ENCODE measurements at regions not wholly inside any gene's neighbourhood (a gene's known extent, or its start where the extent isn't known, plus 50 kb on each side); places are given as distances from the start of the nearest gene placed in this dataset.
"Not testable (repeated sequence)": the region's sequence is repeated elsewhere in the genome, so short reads cannot be mapped to it uniquely, and the experiment has no call there.

DNA sequence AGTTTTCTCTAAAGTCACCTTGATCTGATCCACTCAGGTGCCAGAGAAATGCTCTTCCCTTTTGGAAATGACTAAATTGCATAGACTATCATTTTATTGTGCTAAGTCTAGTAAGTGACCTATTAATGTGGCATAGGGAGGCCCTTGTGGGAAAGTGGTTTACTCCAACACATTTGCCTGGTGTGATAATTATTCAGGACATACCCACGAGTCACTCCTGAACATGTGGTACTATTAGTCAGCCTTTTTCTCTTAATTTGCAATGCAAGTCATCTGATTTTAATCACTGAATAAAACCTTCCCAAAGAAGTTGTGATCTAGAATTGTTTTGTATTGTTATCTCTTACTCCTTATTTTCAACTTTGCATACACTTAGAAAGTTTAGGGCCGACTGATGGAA, 148.7 kb downstream of the OR4C45 start:
- H3K27me3 ChIP-seq (ENCODE audit: insufficient read depth, low read depth, severe bottlenecking): peaks cover 6% of the 10 kb centered on the region
- no peaks in the 10 kb centered on the region for H3K36me3 ChIP-seq
- no peak overlapping the region for H3K27ac ChIP-seq
- no peaks in the 10 kb centered on the region for H3K9me3 ChIP-seq (ENCODE audit: severe bottlenecking)
- no peak for DNase-seq
- TF ChIP-seq, protein P1, sequence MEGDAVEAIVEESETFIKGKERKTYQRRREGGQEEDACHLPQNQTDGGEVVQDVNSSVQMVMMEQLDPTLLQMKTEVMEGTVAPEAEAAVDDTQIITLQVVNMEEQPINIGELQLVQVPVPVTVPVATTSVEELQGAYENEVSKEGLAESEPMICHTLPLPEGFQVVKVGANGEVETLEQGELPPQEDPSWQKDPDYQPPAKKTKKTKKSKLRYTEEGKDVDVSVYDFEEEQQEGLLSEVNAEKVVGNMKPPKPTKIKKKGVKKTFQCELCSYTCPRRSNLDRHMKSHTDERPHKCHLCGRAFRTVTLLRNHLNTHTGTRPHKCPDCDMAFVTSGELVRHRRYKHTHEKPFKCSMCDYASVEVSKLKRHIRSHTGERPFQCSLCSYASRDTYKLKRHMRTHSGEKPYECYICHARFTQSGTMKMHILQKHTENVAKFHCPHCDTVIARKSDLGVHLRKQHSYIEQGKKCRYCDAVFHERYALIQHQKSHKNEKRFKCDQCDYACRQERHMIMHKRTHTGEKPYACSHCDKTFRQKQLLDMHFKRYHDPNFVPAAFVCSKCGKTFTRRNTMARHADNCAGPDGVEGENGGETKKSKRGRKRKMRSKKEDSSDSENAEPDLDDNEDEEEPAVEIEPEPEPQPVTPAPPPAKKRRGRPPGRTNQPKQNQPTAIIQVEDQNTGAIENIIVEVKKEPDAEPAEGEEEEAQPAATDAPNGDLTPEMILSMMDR (IDR thresholded peaks at IDR 0.05; ENCODE audit: low read depth, low read length): no peak
- H3K4me3 ChIP-seq (ENCODE audit: low read depth, low read length): no peak overlapping the region

GRCh38 chr11:50182486-50182885, 149.8 kb downstream of the OR4C45 start:
- Histone ChIP-seq H3K27ac (no peak overlapping the region), H3K27me3 (ENCODE audit: insufficient read depth, low read depth, severe bottlenecking) (peaks cover 6% of the 10 kb centered on the region), H3K9me3 (ENCODE audit: severe bottlenecking) (no peaks in the 10 kb centered on the region), H3K4me3 (ENCODE audit: low read depth, low read length) (no peak overlapping the region), H3K36me3 (no peaks in the 10 kb centered on the region)
- TF ChIP-seq, protein P1 (IDR thresholded peaks at IDR 0.05; ENCODE audit: low read depth, low read length): no peak
- no peak for DNase-seq

DNA sequence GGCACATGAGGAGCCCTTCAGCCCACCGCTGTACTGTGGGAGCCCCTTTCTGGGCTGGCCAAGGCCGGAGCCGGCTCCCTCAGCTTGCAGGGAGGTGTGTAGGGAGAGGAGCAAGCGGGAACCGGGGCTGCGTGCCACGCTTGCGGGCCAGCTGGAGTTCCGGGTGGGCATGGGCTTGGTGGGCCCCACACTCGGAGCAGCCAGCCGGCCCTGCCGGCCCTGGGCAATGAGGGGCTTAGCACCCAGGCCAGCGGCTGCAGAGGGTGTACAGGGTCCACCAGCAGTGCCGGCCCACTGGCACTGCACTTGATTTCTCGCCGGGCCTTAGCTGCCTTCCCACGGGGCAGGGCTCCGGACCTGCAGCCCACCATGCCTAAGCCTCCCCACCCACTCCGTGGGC, 150.5 kb downstream of the OR4C45 start:
- not testable (repeated sequence) for H3K27ac ChIP-seq; H3K36me3 ChIP-seq; DNase-seq; H3K4me3 ChIP-seq (ENCODE audit: low read depth, low read length); H3K27me3 ChIP-seq (ENCODE audit: insufficient read depth, low read depth, severe bottlenecking); H3K9me3 ChIP-seq (ENCODE audit: severe bottlenecking)

- Histone ChIP-seq H3K36me3 (no peaks in the 10 kb centered on the region), H3K27ac (no peak overlapping the region), H3K4me3 (ENCODE audit: low read depth, low read length) (no peak overlapping the region), H3K9me3 (ENCODE audit: severe bottlenecking) (no peaks in the 10 kb centered on the region), H3K27me3 (ENCODE audit: insufficient read depth, low read depth, severe bottlenecking) (peaks cover 6% of the 10 kb centered on the region)
- TF ChIP-seq, protein P1 (IDR thresholded peaks at IDR 0.05; ENCODE audit: low read depth, low read length): no peak
- no peak for DNase-seq
Observed at GRCh38 chr11:50186146-50186545, 153.5 kb downstream of the OR4C45 start.

DNA sequence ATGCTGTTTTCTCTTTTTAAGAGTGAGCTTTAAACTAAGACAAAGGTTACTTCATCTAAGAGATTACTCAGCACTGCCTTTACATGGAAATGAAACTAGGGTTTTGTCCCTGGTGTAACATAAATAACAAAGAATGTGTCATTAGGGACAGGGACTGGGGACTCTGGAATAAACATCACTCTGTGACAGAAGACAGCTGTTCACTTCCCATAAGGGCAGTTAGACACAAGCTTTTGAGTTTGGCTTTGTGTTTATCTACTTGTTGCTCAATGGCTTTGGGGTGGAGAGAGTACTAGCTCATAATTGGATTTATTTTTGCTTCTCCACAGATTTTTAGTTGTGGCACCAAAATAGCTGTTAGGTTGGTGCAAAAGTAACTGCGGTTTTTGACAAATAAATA, 154.5 kb downstream of the OR4C45 start:
- H3K4me3 ChIP-seq (ENCODE audit: low read depth, low read length): no peak overlapping the region
- no peak overlapping the region for H3K27ac ChIP-seq
- H3K9me3 ChIP-seq (ENCODE audit: severe bottlenecking): no peaks in the 10 kb centered on the region
- DNase-seq: no peak
- H3K36me3 ChIP-seq: no peaks in the 10 kb centered on the region
- peaks cover 5% of the 10 kb centered on the region for H3K27me3 ChIP-seq (ENCODE audit: insufficient read depth, low read depth, severe bottlenecking)
- TF ChIP-seq, protein P1 (IDR thresholded peaks at IDR 0.05; ENCODE audit: low read depth, low read length): no peak

GRCh38 chr11:50188040-50188439, 155.4 kb downstream of the OR4C45 start:
- no peak overlapping the region for H3K4me3 ChIP-seq (ENCODE audit: low read depth, low read length)
- H3K9me3 ChIP-seq (ENCODE audit: severe bottlenecking): no peaks in the 10 kb centered on the region
- peaks cover 2% of the 10 kb centered on the region for H3K27me3 ChIP-seq (ENCODE audit: insufficient read depth, low read depth, severe bottlenecking)
- H3K27ac ChIP-seq: no peak overlapping the region
- DNase-seq: no peak
- no peaks in the 10 kb centered on the region for H3K36me3 ChIP-seq
- TF ChIP-seq, protein P1 (IDR thresholded peaks at IDR 0.05; ENCODE audit: low read depth, low read length): no peak
